ENCODE measurements at regions not wholly inside any gene's neighbourhood (a gene's known extent, or its start where the extent isn't known, plus 50 kb on each side); places are given as distances from the start of the nearest gene placed in this dataset.

DNA sequence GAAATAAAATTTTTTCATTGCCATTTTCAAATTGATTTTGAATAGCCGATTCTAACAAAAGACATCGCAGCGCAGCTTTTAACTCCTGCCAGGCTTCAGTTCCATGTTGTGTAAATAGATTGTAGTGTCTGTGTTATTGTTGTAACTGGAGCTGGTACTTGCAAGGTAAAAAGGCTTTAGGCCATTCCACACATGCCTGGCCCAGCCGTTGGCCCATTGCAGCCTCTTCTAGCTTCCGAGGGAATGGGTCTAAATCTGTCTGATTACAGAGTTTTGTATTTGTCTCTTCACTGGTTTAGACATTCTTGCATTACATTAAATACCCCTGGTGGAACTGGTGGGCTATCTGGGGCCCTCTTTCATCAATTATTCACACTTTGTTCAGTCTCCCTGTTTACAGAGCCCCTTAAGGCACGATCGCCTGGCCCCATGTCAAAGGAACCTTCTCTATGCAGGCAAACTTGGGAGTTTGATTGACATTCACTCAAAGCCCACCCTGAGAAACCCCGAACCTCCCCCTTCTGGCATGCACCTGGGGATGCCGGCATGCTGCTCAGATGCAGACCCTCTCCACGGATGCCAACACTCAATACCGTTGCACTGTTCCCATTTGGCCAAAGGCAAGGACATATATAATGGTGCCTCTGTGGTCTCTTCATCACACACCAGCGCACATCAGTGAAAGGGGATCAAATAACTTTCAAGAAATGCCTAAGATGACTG lies 281.7 kb upstream of the IRX2 start:
- TF ChIP-seq, protein P1, sequence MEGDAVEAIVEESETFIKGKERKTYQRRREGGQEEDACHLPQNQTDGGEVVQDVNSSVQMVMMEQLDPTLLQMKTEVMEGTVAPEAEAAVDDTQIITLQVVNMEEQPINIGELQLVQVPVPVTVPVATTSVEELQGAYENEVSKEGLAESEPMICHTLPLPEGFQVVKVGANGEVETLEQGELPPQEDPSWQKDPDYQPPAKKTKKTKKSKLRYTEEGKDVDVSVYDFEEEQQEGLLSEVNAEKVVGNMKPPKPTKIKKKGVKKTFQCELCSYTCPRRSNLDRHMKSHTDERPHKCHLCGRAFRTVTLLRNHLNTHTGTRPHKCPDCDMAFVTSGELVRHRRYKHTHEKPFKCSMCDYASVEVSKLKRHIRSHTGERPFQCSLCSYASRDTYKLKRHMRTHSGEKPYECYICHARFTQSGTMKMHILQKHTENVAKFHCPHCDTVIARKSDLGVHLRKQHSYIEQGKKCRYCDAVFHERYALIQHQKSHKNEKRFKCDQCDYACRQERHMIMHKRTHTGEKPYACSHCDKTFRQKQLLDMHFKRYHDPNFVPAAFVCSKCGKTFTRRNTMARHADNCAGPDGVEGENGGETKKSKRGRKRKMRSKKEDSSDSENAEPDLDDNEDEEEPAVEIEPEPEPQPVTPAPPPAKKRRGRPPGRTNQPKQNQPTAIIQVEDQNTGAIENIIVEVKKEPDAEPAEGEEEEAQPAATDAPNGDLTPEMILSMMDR (IDR thresholded peaks at IDR 0.05 in 2 of 3, conservative IDR thresholded peaks at IDR 0.05 in 1 of 3; ENCODE audit: control insufficient read depth in 2 of 3, extremely low read depth in 1 of 3, insufficient read depth in 1 of 3, low read depth in 3 of 3, low read length in 3 of 3) = no peak
- no peak for TF ChIP-seq POLR2A (IDR thresholded peaks at IDR 0.05; ENCODE audit: low read depth, low read length)
- no peak for TF ChIP-seq SIX5 (IDR thresholded peaks at IDR 0.05; ENCODE audit: low read depth, low read length, severe bottlenecking)
- TF ChIP-seq SIN3A (IDR thresholded peaks at IDR 0.05; ENCODE audit: low read depth, low read length) = no peak
- no peak for TF ChIP-seq ZNF384 (IDR thresholded peaks at IDR 0.05; ENCODE audit: borderline replicate concordance, low read depth, low read length)
- TF ChIP-seq NR2C2 (IDR thresholded peaks at IDR 0.05; ENCODE audit: borderline replicate concordance, control insufficient read depth, insufficient read length, low read depth) = no peak
- no peak for TF ChIP-seq EZH2 (IDR thresholded peaks at IDR 0.05; ENCODE audit: borderline replicate concordance, control insufficient read depth, low read depth, low read length)
- TF ChIP-seq BMI1 (IDR thresholded peaks at IDR 0.05; ENCODE audit: borderline replicate concordance) = no peak
